Stomach (tissue), 4 donors: ENCODE measurements at regions not wholly inside any gene's neighbourhood (a gene's known extent, or its start where the extent isn't known, plus 50 kb on each side); places are given as distances from the start of the nearest gene placed in this dataset.

Source experiments
- EP300 ChIP-seq: sonication (generic); formaldehyde crosslinking; IDR thresholded peaks from one replicate; pipeline ENCODE4 v1.6.1; 2017; ENCODE audit warnings: antibody characterized with exemption
- POLR2A ChIP-seq, 4 donors: fragments of 450-650 bp; IDR thresholded peaks; one replicate each; pipeline ENCODE4 v1.6.1; 2016; ENCODE audit warnings: antibody characterized with exemption in 4 of 4, control low read depth in 2 of 4, mild to moderate bottlenecking in 1 of 4, moderate library complexity in 1 of 4
- POLR2AphosphoS5 ChIP-seq, 3 donors: sonication (generic); formaldehyde crosslinking; IDR thresholded peaks; one replicate each; pipeline ENCODE4 v1.6.1; 2016; ENCODE audit warnings: antibody characterized with exemption in 3 of 3
- TF ChIP-seq, protein P1 (sequence below), 7 experiments: fragments of 450-650 bp in 4 of 7; fragments of 200-600 bp in 3 of 7; sonication (generic) in 3 of 7; IDR thresholded peaks; one replicate each; pipeline ENCODE4 v1.5.1; 2016 to 2019; ENCODE audit warnings: antibody characterized with exemption in 7 of 7, control low read depth in 2 of 7, mild to moderate bottlenecking in 1 of 7

DNA sequence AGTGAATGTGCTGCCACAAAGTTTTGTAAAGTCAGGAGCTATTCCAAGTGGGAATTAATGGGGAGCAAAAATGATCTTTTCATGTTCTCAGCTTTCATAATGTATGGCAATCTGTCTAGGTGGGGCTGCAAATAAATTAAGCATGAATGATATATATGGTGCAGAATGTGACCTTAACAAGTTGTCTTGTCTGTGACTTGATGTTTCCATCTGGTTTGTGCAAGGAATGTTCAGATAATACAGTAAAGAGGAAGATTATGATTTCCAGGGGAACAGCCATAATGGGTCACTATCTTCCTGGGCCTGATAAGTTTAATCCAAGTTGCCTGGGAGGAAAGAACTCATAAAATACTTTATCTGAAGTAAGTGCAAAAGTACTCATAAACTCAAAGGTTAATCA lies 1815.8 kb upstream of the FLRT2 start:
- TF ChIP-seq, protein P1, sequence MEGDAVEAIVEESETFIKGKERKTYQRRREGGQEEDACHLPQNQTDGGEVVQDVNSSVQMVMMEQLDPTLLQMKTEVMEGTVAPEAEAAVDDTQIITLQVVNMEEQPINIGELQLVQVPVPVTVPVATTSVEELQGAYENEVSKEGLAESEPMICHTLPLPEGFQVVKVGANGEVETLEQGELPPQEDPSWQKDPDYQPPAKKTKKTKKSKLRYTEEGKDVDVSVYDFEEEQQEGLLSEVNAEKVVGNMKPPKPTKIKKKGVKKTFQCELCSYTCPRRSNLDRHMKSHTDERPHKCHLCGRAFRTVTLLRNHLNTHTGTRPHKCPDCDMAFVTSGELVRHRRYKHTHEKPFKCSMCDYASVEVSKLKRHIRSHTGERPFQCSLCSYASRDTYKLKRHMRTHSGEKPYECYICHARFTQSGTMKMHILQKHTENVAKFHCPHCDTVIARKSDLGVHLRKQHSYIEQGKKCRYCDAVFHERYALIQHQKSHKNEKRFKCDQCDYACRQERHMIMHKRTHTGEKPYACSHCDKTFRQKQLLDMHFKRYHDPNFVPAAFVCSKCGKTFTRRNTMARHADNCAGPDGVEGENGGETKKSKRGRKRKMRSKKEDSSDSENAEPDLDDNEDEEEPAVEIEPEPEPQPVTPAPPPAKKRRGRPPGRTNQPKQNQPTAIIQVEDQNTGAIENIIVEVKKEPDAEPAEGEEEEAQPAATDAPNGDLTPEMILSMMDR (IDR thresholded peaks at IDR 0.05): no peak
- TF ChIP-seq POLR2A (IDR thresholded peaks at IDR 0.05): no peak
- no peak for TF ChIP-seq POLR2AphosphoS5 (IDR thresholded peaks at IDR 0.05)
- no peak for TF ChIP-seq EP300
